ENCODE measurements at regions not wholly inside any gene's neighbourhood (a gene's known extent, or its start where the extent isn't known, plus 50 kb on each side); places are given as distances from the start of the nearest gene placed in this dataset.

GRCh38 chr12:93107514-93108312 lies 178.6 kb upstream of the EEA1 start:
- no peak for DNase-seq

GRCh38 chr12:93108985-93109384 lies 179.9 kb upstream of the EEA1 start:
- no peak for DNase-seq

GRCh38 chr12:93109551-93110203 lies 180.6 kb upstream of the EEA1 start:
- peak; percentile 79 for DNase-seq

GRCh38 chr12:93111773-93112172 lies 182.7 kb upstream of the EEA1 start:
- DNase-seq, result no peak

DNA sequence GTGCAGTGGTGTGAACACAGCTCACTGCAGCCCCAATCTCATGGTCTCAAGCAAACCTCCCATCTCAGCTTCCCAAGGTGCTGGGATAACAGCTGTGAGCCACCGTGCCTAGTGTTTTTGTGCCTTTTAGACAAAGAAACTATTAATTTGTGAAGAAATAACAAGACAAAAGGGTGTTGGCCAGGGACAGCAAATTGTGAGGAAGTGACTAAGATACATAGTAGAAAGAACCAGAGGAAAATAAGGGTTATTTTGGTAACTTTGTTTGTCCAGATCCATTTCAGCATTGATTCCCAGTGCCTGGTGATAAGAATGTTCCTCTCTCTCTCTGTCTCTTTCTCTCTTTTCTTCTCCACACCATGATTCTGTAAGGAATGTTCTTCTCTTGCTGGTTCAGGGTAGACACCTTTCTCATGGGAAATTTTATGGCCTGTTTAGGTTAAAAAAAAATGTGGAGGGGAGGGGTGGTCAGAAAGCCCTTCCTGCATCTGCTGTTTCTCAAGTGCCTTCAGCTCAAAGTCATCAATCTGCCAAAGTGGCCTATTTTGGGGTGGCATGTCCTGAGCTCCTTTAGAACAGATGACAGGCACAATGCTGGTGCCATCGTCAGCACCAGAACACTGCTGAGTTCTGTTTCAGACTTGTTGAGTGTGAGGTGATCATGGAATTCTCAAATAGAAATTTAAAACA lies 184.4 kb upstream of the EEA1 start:
- DNase-seq, result no peak

DNA sequence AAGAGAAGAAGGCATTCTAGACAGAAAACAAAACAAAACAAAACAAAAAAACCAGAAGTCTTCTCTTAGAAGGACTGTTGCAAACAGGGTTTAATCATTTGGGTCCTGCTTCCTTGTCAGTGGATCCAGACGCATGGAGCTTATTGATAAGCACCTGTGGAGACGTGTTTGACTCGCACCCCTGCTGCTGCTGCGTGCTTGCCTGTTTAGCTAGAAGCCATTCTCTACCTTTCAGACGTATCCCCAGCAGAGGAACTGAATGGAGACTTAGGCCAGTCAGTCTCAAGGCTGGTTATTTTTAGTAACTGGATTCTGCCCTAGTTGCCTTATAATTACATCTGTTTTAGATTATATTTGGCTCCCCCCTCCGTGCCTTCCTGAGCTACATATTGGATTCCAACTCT lies 186.1 kb upstream of the EEA1 start:
- DNase-seq, result no peak

DNA sequence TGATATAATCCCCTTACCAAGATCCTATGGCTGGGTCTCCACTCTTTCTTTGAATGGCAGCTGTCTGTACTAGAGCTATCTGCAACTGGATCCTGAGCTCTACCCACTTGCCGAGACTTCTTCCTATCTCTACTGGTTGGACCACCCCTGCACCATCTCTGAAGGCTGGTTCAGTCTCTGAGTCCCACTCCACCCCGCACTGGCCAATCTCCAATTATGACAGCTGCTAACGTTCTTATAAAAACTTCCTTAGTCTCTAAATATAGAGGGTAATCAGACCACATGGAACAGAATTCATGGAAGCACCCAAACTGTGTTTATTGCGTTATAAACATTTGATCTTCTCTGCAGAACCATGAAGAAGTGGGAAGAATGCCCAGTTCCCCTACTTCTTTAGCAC lies 186.6 kb upstream of the EEA1 start:
- no peak for DNase-seq

GRCh38 chr12:93116632-93117031 lies 187.5 kb upstream of the EEA1 start:
- no peak for DNase-seq

DNA sequence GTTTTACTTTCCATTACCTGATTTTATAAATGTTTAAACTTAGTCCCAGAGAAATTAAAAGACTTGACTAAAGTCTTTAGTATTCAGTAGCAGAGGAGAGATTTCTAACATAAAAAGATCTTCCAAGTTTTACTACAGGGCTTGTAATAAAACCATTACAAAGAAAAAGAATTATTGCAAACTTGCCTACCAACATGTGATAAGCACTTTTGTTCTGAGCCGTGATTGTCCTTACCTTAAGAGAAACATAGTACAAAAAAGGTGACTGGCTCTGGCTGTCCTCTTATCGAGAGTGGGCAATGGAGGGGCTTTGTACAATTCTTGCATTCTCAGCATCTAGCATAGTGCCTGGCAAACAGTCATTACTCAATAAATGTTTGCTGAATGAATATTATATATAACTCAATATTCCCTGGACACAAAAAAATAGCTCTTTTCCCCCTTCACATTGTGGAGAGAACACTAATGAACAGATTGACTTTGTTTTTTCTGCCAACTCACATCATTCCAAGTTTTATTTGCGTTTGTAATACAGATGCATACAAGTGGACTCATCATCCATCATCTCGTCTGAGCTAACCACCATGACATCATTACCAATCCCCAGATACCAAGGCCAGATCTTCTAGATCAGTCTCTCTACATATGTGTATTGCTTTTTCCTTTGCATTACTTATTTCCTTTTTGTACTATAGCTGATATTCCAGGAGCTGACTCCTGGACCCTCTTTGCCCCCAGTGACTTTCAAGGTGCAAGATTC lies 192.8 kb upstream of the EEA1 start:
- DNase-seq, result no peak

GRCh38 chr12:93122569-93123091 lies 193.5 kb upstream of the EEA1 start:
- no peak for DNase-seq

DNA sequence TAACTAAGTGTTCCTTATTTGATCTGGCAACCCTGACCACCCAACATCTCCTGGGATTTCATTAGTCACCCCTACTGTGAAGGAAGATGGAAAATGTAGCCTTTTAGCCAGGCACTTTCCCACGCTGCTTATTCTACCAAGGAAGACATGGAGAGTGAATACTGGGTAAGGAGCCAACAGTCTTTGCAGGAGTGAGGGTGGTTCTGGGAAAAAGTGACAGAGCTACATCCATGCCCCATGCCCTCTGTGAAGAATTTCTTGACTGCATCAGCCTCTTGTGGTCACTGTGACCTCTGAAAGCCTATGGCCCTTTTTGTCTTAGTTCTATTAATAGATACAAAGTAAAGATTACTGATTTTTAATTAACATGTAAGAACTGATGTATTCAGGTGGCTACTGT lies 196.0 kb upstream of the EEA1 start:
- no peak for DNase-seq

DNA sequence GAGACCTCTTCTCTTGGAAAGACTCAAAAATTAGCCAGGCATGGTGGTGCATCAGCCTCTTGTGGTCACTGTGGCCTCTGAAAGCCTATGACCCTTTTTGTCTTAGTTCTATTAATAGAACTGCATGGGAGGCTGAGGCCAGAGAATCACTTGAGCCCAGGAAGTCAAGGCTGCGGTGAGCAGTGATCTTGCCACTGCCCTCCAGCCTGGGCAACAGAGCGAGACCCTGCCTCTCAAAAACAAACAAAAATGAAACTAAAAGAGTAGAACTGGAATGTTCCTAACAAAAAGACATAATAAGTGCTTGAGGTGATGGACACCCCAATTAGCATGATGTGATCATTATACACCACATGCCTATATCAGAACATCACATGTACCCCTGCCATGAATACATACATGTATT lies 197.0 kb upstream of the EEA1 start:
- no peak for DNase-seq

GRCh38 chr12:93127107-93127560 lies 198.0 kb upstream of the EEA1 start:
- no peak for DNase-seq

DNA sequence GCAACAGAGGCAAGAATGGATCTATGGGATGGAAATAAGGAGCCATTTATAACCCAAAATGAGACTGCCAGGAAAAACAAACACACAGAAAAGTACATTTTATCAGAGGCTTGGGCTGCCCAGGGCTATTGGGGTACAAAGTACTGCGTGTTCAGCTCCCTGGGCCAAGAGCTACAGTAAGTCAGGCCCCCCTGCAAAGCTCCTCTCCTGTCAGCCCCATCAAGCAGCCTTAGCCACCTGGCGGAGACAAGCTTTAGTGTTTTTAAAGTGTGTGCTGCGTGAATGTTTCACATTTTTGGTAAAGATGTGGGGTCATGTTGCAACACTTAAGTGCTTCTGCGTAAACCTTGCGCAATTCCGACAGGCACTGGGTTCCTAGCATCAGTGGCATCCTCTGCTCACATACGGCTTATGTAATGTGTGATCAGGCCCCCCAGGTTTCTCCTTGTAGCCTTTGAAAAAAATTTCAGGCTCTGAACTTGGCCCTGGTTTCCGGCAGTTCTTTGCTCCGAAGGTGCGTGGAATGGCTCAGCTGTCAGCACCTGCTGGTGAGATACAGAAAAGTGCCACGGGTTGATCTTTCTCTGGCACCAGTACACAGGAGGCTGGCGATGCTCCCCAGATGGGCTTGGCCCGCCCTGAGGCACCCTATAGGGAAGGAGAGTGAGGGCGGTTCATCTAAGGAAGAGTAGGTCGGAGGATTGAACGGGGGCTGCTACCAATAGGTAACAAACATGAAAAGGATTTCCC lies 198.7 kb upstream of the EEA1 start:
- peak; percentile 94 for DNase-seq

DNA sequence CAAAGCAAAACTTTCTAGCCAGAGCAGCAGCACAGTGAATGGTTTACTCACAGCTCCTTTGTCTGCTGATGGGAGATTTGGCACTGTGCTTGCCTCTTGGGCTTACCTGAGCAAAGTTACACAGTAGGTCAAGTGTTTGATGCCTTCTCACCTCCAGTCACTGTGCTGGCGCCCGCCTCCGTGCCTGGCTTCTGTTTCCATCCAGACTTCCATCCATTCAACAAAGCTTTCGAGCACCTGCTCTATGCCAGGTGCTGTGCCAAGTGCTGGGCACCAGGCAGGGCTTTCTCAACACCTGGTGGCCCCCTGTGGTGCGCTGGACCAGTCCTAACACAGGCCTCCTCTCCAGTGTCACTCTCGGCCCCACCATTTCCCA lies 199.2 kb upstream of the EEA1 start:
- DNase-seq, result peak; percentile 94

DNA sequence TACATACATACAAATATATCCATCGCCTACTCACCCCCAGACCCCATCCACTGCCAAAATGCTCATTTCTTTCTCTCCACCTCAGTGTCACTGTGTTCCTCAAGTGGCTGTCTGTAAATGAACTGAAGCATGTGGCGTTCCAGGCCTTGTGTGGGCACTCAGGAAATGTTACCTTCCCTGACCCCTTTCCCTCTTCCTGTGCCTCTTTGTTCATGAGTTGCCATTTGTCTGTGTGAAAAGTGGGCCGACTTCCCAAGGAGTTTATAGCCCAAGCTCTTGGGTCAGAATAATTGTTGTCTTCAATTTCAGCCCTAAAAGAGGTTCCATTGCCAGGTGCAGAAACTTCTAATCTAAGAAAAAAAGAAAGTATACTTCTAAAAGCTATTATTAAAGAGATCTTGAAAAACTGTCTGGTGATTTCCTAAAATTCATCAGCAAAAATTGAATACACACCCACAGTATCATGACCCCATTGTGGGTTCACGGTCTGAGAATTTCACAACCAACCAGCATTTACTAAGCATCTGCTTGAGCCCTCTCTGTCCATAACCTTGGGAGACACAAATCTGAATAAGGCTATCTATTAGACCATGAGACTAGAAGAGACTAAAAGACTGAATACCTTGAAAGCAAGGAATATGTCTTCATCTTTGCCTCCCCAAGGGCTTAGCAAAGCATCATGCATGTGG lies 201.4 kb upstream of the EEA1 start:
- no peak for DNase-seq

GRCh38 chr12:93133361-93133760 lies 204.3 kb upstream of the EEA1 start:
- DNase-seq, result no peak

DNA sequence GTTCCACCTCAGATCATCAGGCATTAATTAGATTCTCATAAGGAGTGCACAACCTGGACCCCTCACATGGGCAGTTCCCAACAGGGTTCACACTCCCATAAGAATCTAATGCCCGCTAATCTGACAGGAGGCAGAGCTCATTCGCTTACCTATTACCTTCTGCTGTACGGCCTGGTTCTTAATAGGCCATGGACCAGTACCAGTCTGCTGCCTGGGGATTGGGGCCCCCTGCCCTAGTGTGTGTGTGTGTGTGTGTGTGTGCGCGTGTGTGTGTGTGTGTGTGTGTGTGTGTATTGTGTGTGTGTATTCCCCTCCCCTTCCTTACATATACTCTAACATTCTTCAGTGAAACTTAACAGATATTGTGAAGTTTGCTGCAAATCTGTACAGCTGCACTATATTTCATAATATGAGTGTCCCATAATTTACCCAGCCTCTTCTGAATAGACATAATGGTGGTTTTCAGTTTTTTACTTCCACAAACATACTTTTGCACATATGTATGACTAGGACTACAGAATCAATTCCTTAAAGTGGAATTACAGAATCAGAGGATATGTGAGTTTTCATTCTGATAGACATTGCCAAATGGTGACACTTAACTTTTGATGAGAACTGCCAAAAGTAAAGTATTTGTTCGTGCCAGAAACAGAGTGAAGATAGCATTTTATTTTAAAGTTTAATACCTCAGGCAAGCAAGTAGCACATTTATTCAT lies 205.2 kb upstream of the EEA1 start:
- DNase-seq, result no peak

DNA sequence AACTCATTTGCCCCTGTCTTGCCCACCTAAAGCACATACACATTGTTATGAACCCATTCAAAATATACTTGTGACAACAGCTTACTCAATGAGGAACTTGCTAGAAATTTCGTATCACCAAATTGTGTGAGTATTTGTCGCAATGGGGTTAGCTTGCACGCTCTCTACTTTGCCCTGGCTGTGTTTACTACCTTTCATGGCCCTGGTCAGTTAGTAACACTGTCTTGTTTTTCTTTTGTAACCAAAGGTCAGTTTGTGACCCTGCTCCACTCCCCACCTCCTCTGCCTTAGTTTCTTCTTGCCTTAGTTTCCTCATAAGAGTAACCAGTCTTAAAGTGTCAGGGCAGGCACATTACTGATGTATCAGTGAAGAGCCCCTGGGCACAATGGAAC lies 205.8 kb upstream of the EEA1 start:
- DNase-seq, result no peak

GRCh38 chr12:93135286-93136239 lies 206.5 kb upstream of the EEA1 start:
- peak; percentile 65 for DNase-seq

All from NCI-H1105 (cell line).